ENCODE measurements at regions not wholly inside any gene's neighbourhood (a gene's known extent, or its start where the extent isn't known, plus 50 kb on each side); places are given as distances from the start of the nearest gene placed in this dataset.

DNA sequence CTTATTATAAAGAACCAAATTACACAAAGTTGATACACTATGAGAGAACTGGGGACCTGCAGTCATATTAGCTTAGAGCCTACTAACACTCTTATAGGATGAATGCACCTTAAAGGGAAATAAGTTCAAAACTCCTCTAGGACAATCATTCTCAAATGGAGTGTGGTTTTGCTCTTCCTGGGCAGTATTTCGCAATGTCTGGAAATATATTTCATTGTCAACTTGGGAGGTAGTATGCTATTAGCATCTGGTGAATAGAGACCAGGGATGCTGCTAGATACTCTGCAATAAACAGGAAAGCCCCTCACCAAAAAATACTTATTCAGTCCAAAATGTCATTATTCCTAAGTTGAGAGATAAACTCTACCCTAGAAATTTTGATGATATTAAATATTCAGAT, 451.4 kb upstream of the ARPP21 start:
- H3K9me3 ChIP-seq (ENCODE audit: low read length), result no peaks in the 10 kb centered on the region
- no peaks in the 10 kb centered on the region for H3K36me3 ChIP-seq (ENCODE audit: insufficient read depth, low read length)
- no peaks in the 10 kb centered on the region for H3K27me3 ChIP-seq (ENCODE audit: insufficient read depth, low read length)
- no peak overlapping the region for H2AFZ ChIP-seq (ENCODE audit: low read depth, low read length)
- H3K4me3 ChIP-seq (ENCODE audit: low read length), result no peak overlapping the region
- H3K4me1 ChIP-seq (ENCODE audit: insufficient read depth, low read length), result no peaks in the 10 kb centered on the region

DNA sequence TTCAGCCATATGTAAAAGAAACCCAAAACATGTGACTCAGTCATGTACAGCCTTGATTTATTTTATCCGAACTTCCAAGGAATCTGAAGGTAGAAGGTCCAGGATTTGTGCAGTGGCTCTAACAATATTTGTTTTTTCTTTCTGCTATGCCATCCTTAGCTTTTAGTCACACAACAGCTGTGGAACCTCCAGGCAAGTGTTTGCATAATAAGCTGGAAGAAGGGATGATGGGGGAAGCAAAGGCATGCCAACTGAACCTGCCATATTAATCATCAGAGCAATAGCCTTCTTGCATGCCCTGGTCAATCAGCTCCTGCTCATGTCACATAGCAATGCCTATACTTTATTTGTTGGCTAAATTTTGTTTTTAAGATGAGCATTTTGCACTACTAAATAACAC, 444.7 kb upstream of the ARPP21 start:
- Histone ChIP-seq H3K4me1 (ENCODE audit: insufficient read depth, low read length) (no peaks in the 10 kb centered on the region), H2AFZ (ENCODE audit: low read depth, low read length) (no peak overlapping the region), H3K36me3 (ENCODE audit: insufficient read depth, low read length) (no peaks in the 10 kb centered on the region), H3K9me3 (ENCODE audit: low read length) (no peaks in the 10 kb centered on the region), H3K27me3 (ENCODE audit: insufficient read depth, low read length) (no peaks in the 10 kb centered on the region), H3K4me3 (ENCODE audit: low read length) (no peak overlapping the region)

DNA sequence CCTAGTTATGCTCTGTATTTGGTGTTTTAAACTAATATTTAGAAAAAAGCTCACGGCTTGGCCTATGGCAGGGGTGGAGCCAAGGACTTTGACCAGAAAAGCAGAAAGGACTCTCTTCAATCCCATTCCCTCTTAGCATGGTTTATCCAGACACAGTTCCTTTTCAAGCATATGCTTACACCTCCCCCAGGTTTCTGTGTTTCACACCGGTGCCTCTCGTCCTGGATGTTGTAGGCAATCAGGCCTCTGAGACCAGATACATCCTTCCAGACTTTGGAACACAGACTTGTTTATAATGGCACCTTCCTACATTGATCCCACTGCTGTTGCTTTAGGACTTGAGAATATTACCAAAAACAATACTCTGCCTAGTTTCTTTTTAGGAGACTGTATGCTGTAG, 440.5 kb upstream of the ARPP21 start:
- H3K27me3 ChIP-seq (ENCODE audit: insufficient read depth, low read length), result no peaks in the 10 kb centered on the region
- H3K4me1 ChIP-seq (ENCODE audit: insufficient read depth, low read length), result no peaks in the 10 kb centered on the region
- no peak overlapping the region for H3K4me3 ChIP-seq (ENCODE audit: low read length)
- no peaks in the 10 kb centered on the region for H3K36me3 ChIP-seq (ENCODE audit: insufficient read depth, low read length)
- H2AFZ ChIP-seq (ENCODE audit: low read depth, low read length), result no peak overlapping the region
- H3K9me3 ChIP-seq (ENCODE audit: low read length), result no peaks in the 10 kb centered on the region

DNA sequence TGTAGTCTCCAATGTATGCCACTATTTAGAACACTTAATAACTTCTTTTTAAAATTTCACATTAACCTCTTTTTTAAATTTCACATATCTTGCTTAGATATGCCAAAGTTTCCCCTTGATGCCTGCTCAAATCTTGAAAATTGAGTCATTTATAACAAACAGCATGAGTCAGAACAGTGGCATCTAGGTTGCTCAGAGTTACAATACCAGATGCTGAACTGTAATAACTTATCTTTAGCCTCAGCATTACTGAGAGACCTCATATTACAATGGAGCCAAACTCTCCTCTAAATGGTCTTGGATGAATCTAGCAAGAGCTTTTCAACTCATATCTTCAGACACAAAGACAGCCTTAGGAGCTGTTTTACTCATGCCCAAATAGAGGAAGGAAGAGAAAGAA, 439.3 kb upstream of the ARPP21 start:
- no peaks in the 10 kb centered on the region for H3K27me3 ChIP-seq (ENCODE audit: insufficient read depth, low read length)
- H3K4me1 ChIP-seq (ENCODE audit: insufficient read depth, low read length), result no peaks in the 10 kb centered on the region
- H3K4me3 ChIP-seq (ENCODE audit: low read length), result no peak overlapping the region
- no peaks in the 10 kb centered on the region for H3K36me3 ChIP-seq (ENCODE audit: insufficient read depth, low read length)
- H2AFZ ChIP-seq (ENCODE audit: low read depth, low read length), result no peak overlapping the region
- H3K9me3 ChIP-seq (ENCODE audit: low read length), result no peaks in the 10 kb centered on the region

DNA sequence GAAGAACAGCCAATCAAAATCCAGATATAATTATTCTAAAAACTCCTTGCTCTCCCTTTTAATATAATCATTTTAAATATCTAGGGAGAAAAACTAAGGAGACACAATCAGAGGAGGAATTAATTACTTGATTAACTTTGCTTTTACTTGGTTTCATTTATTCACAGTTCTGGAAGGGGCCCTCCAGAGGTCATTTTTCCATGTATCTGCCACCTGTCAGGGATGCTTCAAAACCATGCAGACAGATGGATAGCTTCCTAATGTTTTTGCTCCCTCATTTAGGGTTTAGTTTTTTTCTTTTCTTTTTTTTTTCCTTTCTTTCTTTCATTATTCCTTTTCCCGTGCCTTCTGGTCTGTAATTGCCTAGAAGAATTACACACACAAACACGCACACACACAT, 438.1 kb upstream of the ARPP21 start:
- H3K9me3 ChIP-seq (ENCODE audit: low read length), result no peaks in the 10 kb centered on the region
- no peaks in the 10 kb centered on the region for H3K27me3 ChIP-seq (ENCODE audit: insufficient read depth, low read length)
- no peak overlapping the region for H3K4me3 ChIP-seq (ENCODE audit: low read length)
- H3K4me1 ChIP-seq (ENCODE audit: insufficient read depth, low read length), result no peaks in the 10 kb centered on the region
- H3K36me3 ChIP-seq (ENCODE audit: insufficient read depth, low read length), result no peaks in the 10 kb centered on the region
- no peak overlapping the region for H2AFZ ChIP-seq (ENCODE audit: low read depth, low read length)

DNA sequence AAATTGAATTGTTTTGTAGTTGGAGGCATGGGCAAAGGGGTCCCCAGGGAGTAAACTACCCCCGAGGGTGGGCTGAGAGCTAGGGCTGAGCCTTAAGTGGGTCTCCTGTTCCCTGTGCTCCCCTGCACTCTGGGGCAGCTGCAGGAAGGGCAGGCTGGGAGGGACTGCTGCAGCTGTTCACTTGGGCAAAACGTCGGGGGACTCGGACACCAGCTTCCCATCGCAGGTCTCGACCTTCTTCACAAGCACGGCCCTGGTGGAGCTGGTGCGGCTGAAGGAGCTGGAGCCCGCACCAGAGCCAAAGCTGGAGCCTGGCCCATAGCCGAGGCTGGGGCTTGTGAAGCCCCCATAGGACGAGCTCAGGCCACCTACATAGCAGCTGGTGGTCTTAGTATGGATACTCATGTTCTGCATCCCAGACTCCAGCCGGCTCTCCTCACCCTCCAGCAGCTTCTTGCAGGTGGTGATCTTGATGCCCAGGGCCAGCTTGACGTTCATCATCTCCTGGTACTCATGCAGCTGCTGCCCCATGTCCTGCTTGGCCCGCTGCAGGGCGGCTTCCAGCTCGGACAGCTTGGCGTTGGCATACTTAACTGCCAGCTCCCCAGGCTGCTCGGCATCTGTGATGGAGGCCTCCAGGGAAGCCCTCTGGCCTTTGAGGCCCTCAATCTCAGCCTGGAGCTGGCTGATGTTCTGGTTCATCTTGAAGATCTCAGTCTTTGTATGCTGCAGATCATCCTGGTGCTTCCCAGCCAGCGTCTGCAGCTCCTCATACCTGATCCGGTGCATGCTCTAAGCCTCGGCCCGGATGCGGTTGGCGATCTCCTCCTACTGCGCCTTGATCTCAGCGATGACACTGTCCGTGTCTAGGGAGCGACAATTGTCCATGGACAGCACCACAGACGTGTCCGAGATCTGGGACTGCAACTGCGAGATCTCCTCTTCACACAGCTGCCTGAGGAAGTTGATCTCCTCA, 423.5 kb upstream of the ARPP21 start:
- H2AFZ ChIP-seq (ENCODE audit: low read depth, low read length), result no peak overlapping the region
- H3K4me3 ChIP-seq (ENCODE audit: low read length), result no peak overlapping the region
- H3K4me1 ChIP-seq (ENCODE audit: insufficient read depth, low read length), result no peaks in the 10 kb centered on the region
- no peaks in the 10 kb centered on the region for H3K27me3 ChIP-seq (ENCODE audit: insufficient read depth, low read length)
- H3K36me3 ChIP-seq (ENCODE audit: insufficient read depth, low read length), result no peaks in the 10 kb centered on the region
- H3K9me3 ChIP-seq (ENCODE audit: low read length), result no peaks in the 10 kb centered on the region

DNA sequence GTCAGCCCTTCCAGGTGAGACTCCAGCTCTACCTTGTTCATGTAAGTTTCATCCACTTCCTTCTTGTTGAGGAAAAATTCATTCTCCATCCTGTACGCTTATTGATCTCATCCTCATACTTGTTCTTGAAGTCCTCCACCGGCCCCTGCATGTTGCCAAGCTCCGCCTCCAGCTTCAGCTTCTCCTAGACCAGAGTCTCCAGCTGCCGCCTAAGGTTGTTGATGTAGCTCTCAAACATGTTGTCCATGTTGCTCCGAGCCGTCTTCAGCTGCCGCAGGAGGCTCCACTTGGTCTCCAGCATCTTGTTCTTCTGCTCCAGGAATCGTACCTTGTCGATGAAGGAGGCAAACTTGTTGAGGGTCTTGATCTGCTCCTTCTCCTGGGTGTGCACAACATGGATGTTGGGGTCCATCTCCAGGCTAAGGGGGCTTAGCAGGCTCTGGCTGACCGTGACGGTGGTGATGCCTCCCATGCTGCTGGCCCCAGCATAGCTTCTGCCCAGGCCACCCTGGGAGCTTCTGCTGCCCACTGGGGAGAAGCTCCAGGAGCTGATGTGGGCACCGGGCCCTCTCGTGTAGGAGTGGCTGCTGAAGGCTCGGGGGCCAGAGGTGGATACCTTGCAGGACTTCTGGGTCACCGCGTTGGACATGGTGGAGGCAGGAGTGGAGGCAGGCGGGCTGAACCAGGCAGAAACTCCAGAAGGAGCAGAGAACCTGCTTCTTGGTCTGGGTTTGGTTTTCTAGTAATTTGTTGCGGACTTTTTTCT, 422.6 kb upstream of the ARPP21 start:
- Histone ChIP-seq H3K4me3 (ENCODE audit: low read length) (no peak overlapping the region), H2AFZ (ENCODE audit: low read depth, low read length) (no peak overlapping the region)

DNA sequence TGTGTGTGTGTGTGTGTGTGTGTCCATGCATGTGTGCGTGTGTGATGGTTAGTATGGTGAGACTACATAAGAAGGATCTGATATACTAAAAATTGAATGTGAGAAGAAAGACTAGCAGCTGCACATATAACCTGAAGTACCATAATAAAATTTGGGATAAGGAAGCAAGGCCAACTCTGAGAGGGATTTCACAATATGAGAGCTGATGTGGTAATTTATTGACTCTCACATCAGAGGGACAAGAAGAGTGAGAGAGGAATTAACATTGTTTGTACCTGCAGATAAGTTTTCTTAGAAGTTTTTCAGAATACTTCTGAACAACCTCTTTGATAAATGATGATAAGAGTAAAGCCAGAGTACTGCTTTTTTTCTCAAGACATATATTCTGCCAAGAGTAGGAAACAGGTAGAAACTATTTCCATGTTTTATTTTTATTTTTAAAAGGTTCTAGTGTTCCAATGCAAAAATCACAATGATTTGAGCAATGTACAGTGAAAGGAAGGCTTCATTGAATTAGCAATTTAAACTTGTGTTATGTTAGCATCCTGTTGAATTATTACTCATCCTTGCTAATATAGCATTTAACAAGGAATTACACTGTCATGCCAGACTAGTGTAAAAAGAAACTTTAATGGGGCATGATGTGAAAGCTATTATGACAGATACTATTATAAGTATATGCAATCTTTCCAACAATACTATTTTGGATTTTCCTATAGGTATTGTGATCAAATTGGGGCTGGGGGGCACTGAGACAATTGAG, 415.5 kb upstream of the ARPP21 start:
- Histone ChIP-seq H3K36me3 (ENCODE audit: insufficient read depth, low read length) (no peaks in the 10 kb centered on the region), H3K4me1 (ENCODE audit: insufficient read depth, low read length) (no peaks in the 10 kb centered on the region), H3K9me3 (ENCODE audit: low read length) (no peaks in the 10 kb centered on the region), H3K27me3 (ENCODE audit: insufficient read depth, low read length) (no peaks in the 10 kb centered on the region), H3K4me3 (ENCODE audit: low read length) (no peak overlapping the region), H2AFZ (ENCODE audit: low read depth, low read length) (no peak overlapping the region)

More for the DNA sequence above, 422.6 kb upstream of the ARPP21 start:
- H3K36me3 ChIP-seq (ENCODE audit: insufficient read depth, low read length), result no peaks in the 10 kb centered on the region
- H3K27me3 ChIP-seq (ENCODE audit: insufficient read depth, low read length), result no peaks in the 10 kb centered on the region
- no peaks in the 10 kb centered on the region for H3K4me1 ChIP-seq (ENCODE audit: insufficient read depth, low read length)
- no peaks in the 10 kb centered on the region for H3K9me3 ChIP-seq (ENCODE audit: low read length)

DNA sequence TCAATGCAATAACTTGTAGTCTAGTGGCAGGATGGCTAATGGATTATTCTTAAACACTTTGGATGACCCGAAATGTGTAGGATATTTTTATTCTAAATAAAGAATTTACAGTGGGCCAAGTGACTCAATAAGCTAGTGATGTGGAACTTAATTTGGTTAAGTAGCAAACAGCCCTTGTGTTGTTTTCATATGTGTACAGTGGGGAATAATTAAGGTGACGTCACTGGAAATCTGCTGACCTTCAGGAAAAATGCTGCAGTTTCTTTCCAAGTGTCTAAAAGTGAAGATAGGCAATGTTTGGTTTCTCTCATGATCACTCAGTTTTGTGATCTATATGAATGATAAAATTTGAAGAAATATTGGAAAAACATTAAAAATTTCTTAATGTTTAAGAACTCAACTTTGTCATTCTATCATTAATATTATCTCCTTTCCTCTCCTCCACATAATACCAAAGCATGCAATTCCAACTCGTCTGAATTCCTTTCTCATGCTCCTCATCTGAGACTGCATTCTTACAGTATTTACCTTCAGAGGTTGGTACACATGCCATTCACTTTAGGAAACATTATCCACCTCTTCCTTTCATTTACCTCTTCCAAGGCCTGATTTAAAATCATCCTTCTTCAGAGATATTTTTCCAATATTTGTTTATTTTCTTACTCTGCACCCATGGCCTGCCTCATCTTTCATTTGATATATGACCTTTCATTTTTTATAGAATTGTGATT, 414.6 kb upstream of the ARPP21 start:
- Histone ChIP-seq H3K9me3 (ENCODE audit: low read length) (no peaks in the 10 kb centered on the region), H3K4me1 (ENCODE audit: insufficient read depth, low read length) (no peaks in the 10 kb centered on the region), H2AFZ (ENCODE audit: low read depth, low read length) (no peak overlapping the region), H3K36me3 (ENCODE audit: insufficient read depth, low read length) (no peaks in the 10 kb centered on the region), H3K27me3 (ENCODE audit: insufficient read depth, low read length) (no peaks in the 10 kb centered on the region), H3K4me3 (ENCODE audit: low read length) (no peak overlapping the region)

DNA sequence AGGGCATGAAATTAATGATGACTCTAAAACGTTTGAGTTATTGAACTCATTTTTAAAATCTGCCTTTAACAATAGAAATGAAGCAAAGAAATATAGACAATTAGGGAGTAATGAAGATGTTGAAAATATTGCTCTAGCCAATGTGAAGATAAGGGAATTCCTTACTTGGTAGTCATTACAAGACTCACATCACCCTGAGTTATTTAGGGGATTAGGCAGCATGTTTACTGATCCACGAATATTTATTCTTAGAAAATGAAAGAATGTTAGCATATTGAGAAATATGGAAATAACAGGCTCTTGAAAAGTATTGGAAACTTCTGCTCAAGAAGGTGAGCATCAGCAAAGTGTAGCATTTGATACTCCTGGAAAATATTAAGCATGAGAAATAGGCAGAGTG, 398.1 kb upstream of the ARPP21 start:
- Histone ChIP-seq H3K4me3 (ENCODE audit: low read length) (no peak overlapping the region), H3K4me1 (ENCODE audit: insufficient read depth, low read length) (peaks cover 6% of the 10 kb centered on the region), H3K9me3 (ENCODE audit: low read length) (no peaks in the 10 kb centered on the region), H3K27me3 (ENCODE audit: insufficient read depth, low read length) (no peaks in the 10 kb centered on the region), H3K36me3 (ENCODE audit: insufficient read depth, low read length) (no peaks in the 10 kb centered on the region), H2AFZ (ENCODE audit: low read depth, low read length) (no peak overlapping the region)

DNA sequence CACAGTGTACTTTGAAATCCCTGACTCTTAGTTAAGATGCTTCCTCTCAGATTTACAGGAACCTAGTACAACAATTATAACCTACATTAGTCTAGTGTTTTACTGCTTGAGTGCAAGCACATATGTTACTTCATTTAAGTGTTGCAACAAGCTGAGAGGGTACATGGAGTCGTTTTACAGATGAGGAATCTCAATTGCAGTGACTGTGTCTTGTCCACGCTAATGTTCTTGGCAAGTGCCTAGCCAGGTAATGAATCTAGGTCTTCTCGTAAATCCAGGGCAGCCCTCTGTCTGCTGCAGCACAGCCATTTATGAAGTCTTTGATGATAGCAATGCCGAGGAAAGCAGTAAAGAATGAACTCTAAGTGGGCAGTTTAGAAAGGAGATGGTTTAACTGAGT, 384.4 kb upstream of the ARPP21 start:
- no peaks in the 10 kb centered on the region for H3K27me3 ChIP-seq (ENCODE audit: insufficient read depth, low read length)
- no peak overlapping the region for H2AFZ ChIP-seq (ENCODE audit: low read depth, low read length)
- no peaks in the 10 kb centered on the region for H3K36me3 ChIP-seq (ENCODE audit: insufficient read depth, low read length)
- H3K4me1 ChIP-seq (ENCODE audit: insufficient read depth, low read length), result no peaks in the 10 kb centered on the region
- no peaks in the 10 kb centered on the region for H3K9me3 ChIP-seq (ENCODE audit: low read length)
- no peak overlapping the region for H3K4me3 ChIP-seq (ENCODE audit: low read length)

DNA sequence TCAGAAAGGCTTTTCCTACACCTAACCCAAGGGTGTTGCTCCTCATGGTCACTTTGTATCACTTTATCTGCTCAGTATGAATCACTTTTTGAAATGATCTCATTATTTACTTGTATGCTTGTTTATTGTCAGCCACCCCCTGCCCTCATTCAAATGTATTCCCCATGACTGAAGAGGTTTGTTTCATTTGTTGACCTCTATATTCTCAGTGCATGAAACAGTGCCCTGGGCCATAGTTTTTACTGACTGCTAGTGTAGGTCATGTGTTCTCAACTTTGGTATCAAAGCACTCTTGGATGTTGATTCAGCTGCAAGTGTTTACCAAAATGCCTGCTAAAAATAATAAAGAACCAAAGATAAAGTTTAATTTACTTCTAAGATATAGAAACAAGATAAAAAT, 381.7 kb upstream of the ARPP21 start:
- H2AFZ ChIP-seq (ENCODE audit: low read depth, low read length), result no peak overlapping the region
- H3K4me3 ChIP-seq (ENCODE audit: low read length), result no peak overlapping the region
- H3K4me1 ChIP-seq (ENCODE audit: insufficient read depth, low read length), result no peaks in the 10 kb centered on the region
- H3K36me3 ChIP-seq (ENCODE audit: insufficient read depth, low read length), result no peaks in the 10 kb centered on the region
- H3K9me3 ChIP-seq (ENCODE audit: low read length), result no peaks in the 10 kb centered on the region
- no peaks in the 10 kb centered on the region for H3K27me3 ChIP-seq (ENCODE audit: insufficient read depth, low read length)

Measured in neuron (in vitro differentiated cells).